Fibroblast of skin of back (primary cell): ENCODE measurements at regions not wholly inside any gene's neighbourhood (a gene's known extent, or its start where the extent isn't known, plus 50 kb on each side); places are given as distances from the start of the nearest gene placed in this dataset.

Experiments used
- DNase-seq: peaks from one replicate; pipeline ENCODE4 v3.0.0-alpha.2; 2013

GRCh38 chr4:3852711-3853110 lies 86.5 kb downstream of the ADRA2C start:
- no peak for DNase-seq

GRCh38 chr4:3853388-3854035 lies 87.3 kb downstream of the ADRA2C start:
- DNase-seq, result no peak

GRCh38 chr4:3854661-3855060 lies 88.5 kb downstream of the ADRA2C start:
- no peak for DNase-seq

- no peak for DNase-seq
Measured at GRCh38 chr4:3855646-3856045, 89.5 kb downstream of the ADRA2C start.

- no peak for DNase-seq
Measured at GRCh38 chr4:3856604-3857204, 90.5 kb downstream of the ADRA2C start.

- DNase-seq, result no peak
Measured at GRCh38 chr4:3857269-3857926, 91.2 kb downstream of the ADRA2C start.

GRCh38 chr4:3858046-3858730 lies 92.0 kb downstream of the ADRA2C start:
- no peak for DNase-seq

GRCh38 chr4:3858765-3859388 lies 92.7 kb downstream of the ADRA2C start:
- DNase-seq, result no peak

GRCh38 chr4:3859571-3859970 lies 93.4 kb downstream of the ADRA2C start:
- no peak for DNase-seq

- DNase-seq, result no peak
Measured at GRCh38 chr4:3860061-3860912, 94.1 kb downstream of the ADRA2C start.

- DNase-seq, result no peak
Measured at GRCh38 chr4:3860913-3861636, 94.9 kb downstream of the ADRA2C start.

GRCh38 chr4:3861720-3862639 lies 95.8 kb downstream of the ADRA2C start:
- DNase-seq, result no peak

- no peak for DNase-seq
Measured at GRCh38 chr4:3862640-3863420, 96.6 kb downstream of the ADRA2C start.

GRCh38 chr4:3863841-3864741 lies 97.9 kb downstream of the ADRA2C start:
- no peak for DNase-seq

GRCh38 chr4:3864742-3865721 lies 98.8 kb downstream of the ADRA2C start:
- no peak for DNase-seq

GRCh38 chr4:3865986-3866812 lies 100.0 kb downstream of the ADRA2C start:
- no peak for DNase-seq
